AG04450 (cell line): ENCODE measurements at regions not wholly inside any gene's neighbourhood (a gene's known extent, or its start where the extent isn't known, plus 50 kb on each side); places are given as distances from the start of the nearest gene placed in this dataset.

Source experiments
- CTCF ChIA-PET: fragments of 300-600, 350-600 bp; formaldehyde crosslinking; extraction: SDS; loops from one replicate; lab custom pipeline; 2022; ENCODE audit warnings: antibody characterized with exemption, inconsistent platforms; lab: Charles Lee
- POLR2A ChIA-PET: fragments of 350-600 bp; formaldehyde crosslinking; extraction: SDS; loops from one replicate; lab custom pipeline; 2021; ENCODE audit warnings: antibody characterized with exemption, inconsistent platforms; lab: Yijun Ruan, JAX
- DNase-seq: peaks from one replicate; pipeline ENCODE4 v3.0.0-alpha.2; 2011; ENCODE audit warnings: low read depth, low spot score
- H3K27ac ChIP-seq: one replicate; pipeline ENCODE4 v1.5.1; 2012; ENCODE audit warnings: low read depth, low read length, control low read depth
- H3K27me3 ChIP-seq: one replicate; pipeline ENCODE4 v1.6.0; 2012; ENCODE audit warnings: low read length; ENCODE audit not compliant: control insufficient read depth, insufficient read depth
- H3K4me3 ChIP-seq: 2 replicates; pipeline ENCODE4 v1.5.1; 2011; ENCODE audit warnings: mild to moderate bottlenecking, low read depth, low read length, control low read depth
- H3K9me3 ChIP-seq: 2 replicates; pipeline ENCODE4 v1.5.1; 2012; ENCODE audit warnings: low read length; ENCODE audit not compliant: control insufficient read depth, insufficient read depth
- TF ChIP-seq, protein P1 (sequence below): IDR thresholded peaks from 2 replicates; pipeline ENCODE4 v1.5.1; 2011; ENCODE audit warnings: low read depth, low read length, control low read depth, inconsistent platforms

DNA sequence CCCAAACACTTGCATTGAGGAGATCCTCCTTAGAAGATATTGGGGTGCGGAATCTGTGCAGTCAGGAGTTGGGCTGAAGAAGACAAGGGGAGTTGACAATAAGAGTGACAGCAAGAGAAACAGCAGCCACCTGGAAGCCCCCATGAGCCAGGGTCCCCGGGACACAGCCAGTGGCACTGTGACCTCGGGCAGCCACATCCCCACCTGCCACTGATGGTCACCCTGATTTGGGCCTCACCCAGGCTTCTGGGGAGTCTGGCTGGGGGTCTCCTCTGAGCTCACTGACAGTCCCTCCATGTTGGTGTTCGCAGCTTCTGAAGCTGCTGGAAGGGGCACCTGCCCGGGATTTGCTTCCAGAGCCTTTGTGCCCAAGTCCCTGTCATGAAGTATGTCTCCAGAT lies 123.5 kb downstream of the TTLL2 start:
- Histone ChIP-seq H3K9me3 (peaks cover 69% of the 10 kb centered on the region), H3K4me3 (no peak overlapping the region), H3K27me3 (no peaks in the 10 kb centered on the region), H3K27ac (no peak overlapping the region)
- CTCF ChIA-PET, result no interaction called here
- no peak for DNase-seq
- POLR2A ChIA-PET, result no interaction called here
- TF ChIP-seq, protein P1, sequence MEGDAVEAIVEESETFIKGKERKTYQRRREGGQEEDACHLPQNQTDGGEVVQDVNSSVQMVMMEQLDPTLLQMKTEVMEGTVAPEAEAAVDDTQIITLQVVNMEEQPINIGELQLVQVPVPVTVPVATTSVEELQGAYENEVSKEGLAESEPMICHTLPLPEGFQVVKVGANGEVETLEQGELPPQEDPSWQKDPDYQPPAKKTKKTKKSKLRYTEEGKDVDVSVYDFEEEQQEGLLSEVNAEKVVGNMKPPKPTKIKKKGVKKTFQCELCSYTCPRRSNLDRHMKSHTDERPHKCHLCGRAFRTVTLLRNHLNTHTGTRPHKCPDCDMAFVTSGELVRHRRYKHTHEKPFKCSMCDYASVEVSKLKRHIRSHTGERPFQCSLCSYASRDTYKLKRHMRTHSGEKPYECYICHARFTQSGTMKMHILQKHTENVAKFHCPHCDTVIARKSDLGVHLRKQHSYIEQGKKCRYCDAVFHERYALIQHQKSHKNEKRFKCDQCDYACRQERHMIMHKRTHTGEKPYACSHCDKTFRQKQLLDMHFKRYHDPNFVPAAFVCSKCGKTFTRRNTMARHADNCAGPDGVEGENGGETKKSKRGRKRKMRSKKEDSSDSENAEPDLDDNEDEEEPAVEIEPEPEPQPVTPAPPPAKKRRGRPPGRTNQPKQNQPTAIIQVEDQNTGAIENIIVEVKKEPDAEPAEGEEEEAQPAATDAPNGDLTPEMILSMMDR, result no peak

DNA sequence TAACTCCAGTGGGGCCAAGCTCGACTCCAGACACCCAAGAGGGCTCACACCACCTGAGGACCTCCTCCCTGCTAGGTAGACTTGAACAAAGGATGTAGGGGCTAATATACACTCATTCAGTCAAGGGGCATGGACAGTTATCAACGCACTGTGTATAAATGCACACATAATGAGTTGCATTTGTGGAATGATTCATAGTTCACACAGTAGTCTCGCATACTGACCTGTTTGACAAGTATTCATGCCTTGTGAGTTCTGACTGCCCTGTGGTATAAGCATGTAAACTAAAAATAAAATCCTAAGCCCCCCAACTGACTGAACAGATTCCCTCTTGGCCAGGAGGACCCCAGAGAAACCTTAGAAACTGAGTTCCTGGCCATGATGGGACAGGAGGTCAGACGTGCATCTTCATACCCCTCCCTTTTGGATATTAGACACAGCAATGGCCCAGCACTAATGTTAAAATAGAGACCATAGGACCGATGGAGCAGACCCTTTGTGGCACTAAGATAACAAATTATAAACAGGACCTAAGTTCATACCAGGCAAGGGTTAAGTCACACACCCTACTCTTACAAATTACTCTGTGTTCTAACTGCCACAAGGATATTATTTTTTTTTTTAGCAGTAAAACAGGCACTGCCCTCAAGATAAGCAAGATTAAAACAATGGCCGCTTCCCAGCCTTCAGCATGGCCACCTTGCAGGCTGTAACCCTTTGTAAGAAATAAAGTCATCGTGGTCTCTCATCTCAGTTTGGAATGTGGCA lies 124.4 kb downstream of the TTLL2 start:
- H3K27ac ChIP-seq, result no peak overlapping the region
- TF ChIP-seq, protein P1, result no peak
- no peak for DNase-seq
- no peaks in the 10 kb centered on the region for H3K27me3 ChIP-seq
- ChIA-PET CTCF (no interaction called here), POLR2A (no interaction called here)
- no peak overlapping the region for H3K4me3 ChIP-seq
- H3K9me3 ChIP-seq, result peaks cover 65% of the 10 kb centered on the region

DNA sequence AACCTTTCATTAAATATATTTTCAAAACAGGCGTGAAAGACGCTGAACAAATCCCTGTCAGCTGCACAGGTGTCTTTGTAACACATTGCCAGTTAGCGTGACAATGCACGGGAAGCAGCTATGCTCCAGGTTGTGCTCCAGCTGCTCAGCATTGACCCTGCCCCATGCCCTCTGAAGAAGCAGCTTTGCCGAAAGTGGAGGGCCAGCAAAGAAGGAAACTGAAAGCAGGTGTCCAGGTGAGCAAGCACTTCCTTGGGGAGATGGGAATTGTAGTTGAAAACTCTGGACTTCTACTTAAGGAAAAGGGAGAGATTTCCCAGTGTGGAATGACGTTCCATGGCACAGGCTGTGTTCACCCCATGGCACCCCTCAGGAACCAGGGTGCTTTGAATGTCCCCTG lies 125.7 kb downstream of the TTLL2 start:
- POLR2A ChIA-PET, result no interaction called here
- CTCF ChIA-PET, result no interaction called here
- Histone ChIP-seq H3K9me3 (peaks cover 59% of the 10 kb centered on the region), H3K4me3 (no peak overlapping the region), H3K27me3 (no peaks in the 10 kb centered on the region), H3K27ac (no peak overlapping the region)
- no peak for DNase-seq
- TF ChIP-seq, protein P1, result no peak

DNA sequence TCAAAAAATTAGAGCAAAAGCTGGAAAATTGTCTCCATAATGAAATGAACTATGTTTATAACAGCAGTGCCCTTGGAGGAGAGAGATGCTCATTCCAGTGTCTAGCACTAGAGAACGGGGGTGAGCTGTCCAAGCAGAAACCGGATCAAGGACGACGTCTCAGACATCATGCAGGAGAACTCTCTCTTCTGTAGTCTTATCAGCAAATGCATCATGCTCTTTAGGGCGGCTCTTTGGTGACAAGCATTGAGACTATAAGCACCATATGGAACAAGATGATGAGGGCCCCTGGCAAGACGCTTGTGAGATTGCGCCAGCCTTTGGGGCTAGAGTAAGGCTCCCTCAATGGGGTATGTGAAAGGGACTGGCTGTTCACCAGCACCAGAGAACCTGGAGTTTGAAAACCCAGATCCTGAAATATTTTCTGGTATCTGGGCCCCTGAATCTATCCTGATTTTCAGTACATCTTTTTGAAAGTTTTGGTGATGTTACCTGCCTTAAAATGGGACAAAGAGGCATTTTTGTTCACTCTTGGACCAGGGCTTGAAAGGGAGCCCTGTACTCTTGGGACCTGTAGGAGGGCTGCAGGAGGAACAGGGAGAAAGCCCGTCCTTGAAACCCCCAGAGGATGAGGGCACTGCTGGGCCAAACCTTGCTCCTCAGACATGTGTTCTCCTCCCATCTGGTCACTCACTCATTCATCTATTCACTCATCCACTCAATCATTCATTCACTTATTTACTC lies 127.6 kb downstream of the TTLL2 start:
- no peak overlapping the region for H3K4me3 ChIP-seq
- TF ChIP-seq, protein P1, result no peak
- ChIA-PET POLR2A (no interaction called here), CTCF (no interaction called here)
- H3K27ac ChIP-seq, result no peak overlapping the region
- peaks cover 46% of the 10 kb centered on the region for H3K9me3 ChIP-seq
- H3K27me3 ChIP-seq, result no peaks in the 10 kb centered on the region
- DNase-seq, result no peak

DNA sequence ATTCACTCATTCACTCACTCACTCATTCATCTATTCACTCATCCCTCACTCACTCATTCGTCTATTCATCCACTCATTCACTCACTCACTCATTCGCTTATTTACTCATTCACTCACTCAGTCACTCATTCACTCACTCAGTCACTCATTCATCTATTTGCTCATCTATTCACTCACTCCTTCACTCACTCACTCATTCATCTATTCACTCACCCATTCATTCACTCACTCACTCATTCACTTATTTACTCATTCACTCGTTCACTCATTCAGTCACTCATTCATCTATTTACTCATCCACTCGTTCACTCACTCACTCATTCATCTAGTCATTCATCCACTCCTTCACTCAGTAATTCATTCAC lies 128.2 kb downstream of the TTLL2 start:
- POLR2A ChIA-PET, result no interaction called here
- no peaks in the 10 kb centered on the region for H3K27me3 ChIP-seq
- H3K27ac ChIP-seq, result no peak overlapping the region
- TF ChIP-seq, protein P1, result no peak
- CTCF ChIA-PET, result no interaction called here
- DNase-seq, result no peak
- no peak overlapping the region for H3K4me3 ChIP-seq
- peaks cover 42% of the 10 kb centered on the region for H3K9me3 ChIP-seq
